Psoas muscle (tissue), 7 donors: ENCODE measurements at regions not wholly inside any gene's neighbourhood (a gene's known extent, or its start where the extent isn't known, plus 50 kb on each side); places are given as distances from the start of the nearest gene placed in this dataset.

Experiments used
- ATAC-seq, 4 donors: fragments of 200-7000 bp; cut with Tn5 transposase; one replicate each; pipeline ENCODE4 v1.9.1; 2020; ENCODE audit warnings: moderate library complexity in 3 of 4, mild to moderate bottlenecking in 2 of 4
- DNase-seq, 2 donors: peaks; one replicate each; pipeline ENCODE4 v3.0.0-alpha.2; 2020
- H3K27ac ChIP-seq: fragments of 200-600 bp; one replicate; pipeline ENCODE4 v1.8.0; 2022
- H3K27me3 ChIP-seq, 3 donors: fragments of 200-600 bp in 1 of 3; one replicate each; pipeline versions ENCODE4 v1.6.1 to v1.8.0; 2013 to 2022; ENCODE audit warnings: low read length in 2 of 3, mild to moderate bottlenecking in 2 of 3, moderate library complexity in 1 of 3; ENCODE audit not compliant: insufficient read depth in 3 of 3
- H3K36me3 ChIP-seq, 2 donors: fragments of 200-600 bp in 1 of 2; one replicate each; pipeline versions ENCODE4 v1.6.1 to v1.8.0; 2013 to 2022; ENCODE audit warnings: low read depth in 1 of 2, mild to moderate bottlenecking in 1 of 2, moderate library complexity in 1 of 2; ENCODE audit not compliant: insufficient read depth in 1 of 2
- H3K4me1 ChIP-seq: fragments of 200-600 bp; one replicate; pipeline ENCODE4 v1.8.0; 2022
- H3K4me3 ChIP-seq: fragments of 200-600 bp; one replicate; pipeline ENCODE4 v1.8.0; 2022; ENCODE audit warnings: mild to moderate bottlenecking
- H3K9me3 ChIP-seq: fragments of 200-600 bp; one replicate; pipeline ENCODE4 v1.8.0; 2022
- WGBS, 3 donors: extraction: QIAGEN DNeasy Blood & Tissue Kit; methylation state at CpG; one replicate each; pipeline versions ENCODE4 v1.1.6 to v1.1.7; 2013; 5-methylcytosine and 5-hydroxymethylcytosine counted together
- intact Hi-C, 2 donors: fragments of 100-400 bp; cut with DNase I; formaldehyde crosslinking; loops; one replicate each; pipeline versions ENCODE4 v1.11.0 to v1.14.2; 2022
- TF ChIP-seq, protein P1 (sequence below): fragments of 200-600 bp; IDR thresholded peaks from one replicate; pipeline ENCODE4 v1.8.0; 2022; ENCODE audit warnings: antibody characterized with exemption
- donor health status: healthy with polysubstance abuse.
- donor health status: DM: no; HTN: no; CAD: no; lungs with moderate emphysema.
- donor health status: Bipolar disorder and iron deficiency.
- donor health status: healthy.
- donor health status: DM: yes; HTN: yes; CAD: no.
- donor health status: DM: no; HTN: no; CAD: no.
- donor health status: DM: yes; HTN: yes; CAD: no.

- no peak overlapping the region for H3K4me3 ChIP-seq
- ATAC-seq (no peak), DNase-seq (no peak)
- TF ChIP-seq, protein P1, sequence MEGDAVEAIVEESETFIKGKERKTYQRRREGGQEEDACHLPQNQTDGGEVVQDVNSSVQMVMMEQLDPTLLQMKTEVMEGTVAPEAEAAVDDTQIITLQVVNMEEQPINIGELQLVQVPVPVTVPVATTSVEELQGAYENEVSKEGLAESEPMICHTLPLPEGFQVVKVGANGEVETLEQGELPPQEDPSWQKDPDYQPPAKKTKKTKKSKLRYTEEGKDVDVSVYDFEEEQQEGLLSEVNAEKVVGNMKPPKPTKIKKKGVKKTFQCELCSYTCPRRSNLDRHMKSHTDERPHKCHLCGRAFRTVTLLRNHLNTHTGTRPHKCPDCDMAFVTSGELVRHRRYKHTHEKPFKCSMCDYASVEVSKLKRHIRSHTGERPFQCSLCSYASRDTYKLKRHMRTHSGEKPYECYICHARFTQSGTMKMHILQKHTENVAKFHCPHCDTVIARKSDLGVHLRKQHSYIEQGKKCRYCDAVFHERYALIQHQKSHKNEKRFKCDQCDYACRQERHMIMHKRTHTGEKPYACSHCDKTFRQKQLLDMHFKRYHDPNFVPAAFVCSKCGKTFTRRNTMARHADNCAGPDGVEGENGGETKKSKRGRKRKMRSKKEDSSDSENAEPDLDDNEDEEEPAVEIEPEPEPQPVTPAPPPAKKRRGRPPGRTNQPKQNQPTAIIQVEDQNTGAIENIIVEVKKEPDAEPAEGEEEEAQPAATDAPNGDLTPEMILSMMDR = no peak
- H3K36me3 ChIP-seq = no peaks in the 10 kb centered on the region
- H3K27ac ChIP-seq = no peak overlapping the region
- peaks cover 0 to 4% (median 2%) of the 10 kb centered on the region in 3 donors for H3K27me3 ChIP-seq
- WGBS, 3 donors = 94 to 98% (median 95%) methylated on average over 5 of the region's 5 CpGs
- H3K9me3 ChIP-seq = no peaks in the 10 kb centered on the region
- H3K4me1 ChIP-seq = no peaks in the 10 kb centered on the region
- intact Hi-C loops = no loop called here
Observed at GRCh38 chr13:111621164-111621563, 300.7 kb downstream of the TEX29 start.

DNA sequence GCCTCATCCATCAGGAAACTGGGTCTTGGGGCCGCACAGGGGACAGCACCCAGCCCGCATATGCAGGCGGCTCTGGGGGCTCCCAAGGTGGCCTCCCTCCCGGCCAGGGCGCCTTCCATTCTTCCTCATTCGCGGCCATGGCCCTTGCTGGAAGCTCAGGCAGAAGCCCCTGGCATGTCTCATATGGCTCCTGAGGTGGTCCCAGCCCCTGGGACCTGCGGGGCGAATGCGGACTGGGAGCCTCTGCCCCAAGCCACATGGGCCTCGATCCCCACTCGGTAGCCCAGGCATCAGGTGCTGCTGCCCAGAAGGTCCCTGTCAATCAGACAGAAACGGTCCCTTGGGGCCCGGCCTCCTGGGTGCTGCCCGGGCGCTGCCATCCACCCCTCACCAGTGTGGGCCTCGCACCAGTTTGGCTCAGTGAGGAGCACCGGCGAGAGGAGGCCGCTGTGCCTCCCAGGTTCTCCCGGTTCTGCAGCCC lies 301.6 kb downstream of the TEX29 start:
- Histone ChIP-seq H3K4me3 (no peak overlapping the region), H3K4me1 (no peaks in the 10 kb centered on the region), H3K9me3 (no peaks in the 10 kb centered on the region), H3K36me3 (no peaks in the 10 kb centered on the region), H3K27me3 (peaks cover 0 to 4% (median 4%) of the 10 kb centered on the region in 3 donors), H3K27ac (no peak overlapping the region)
- intact Hi-C loops = no loop called here
- TF ChIP-seq, protein P1 = no peak
- DNase-seq = no peak
- WGBS, 3 donors = 82 to 84% (median 83%) methylated on average over 21 of the region's 21 CpGs
- ATAC-seq = no peak

- Histone ChIP-seq H3K27me3 (peaks cover 0 to 4% (median 4%) of the 10 kb centered on the region in 3 donors), H3K9me3 (no peaks in the 10 kb centered on the region), H3K36me3 (no peaks in the 10 kb centered on the region), H3K4me1 (no peaks in the 10 kb centered on the region), H3K4me3 (no peak overlapping the region), H3K27ac (no peak overlapping the region)
- ATAC-seq (no peak), DNase-seq (no peak)
- TF ChIP-seq, protein P1 = no peak
- intact Hi-C loops = no loop called here
- WGBS, 3 donors = 71 to 77% (median 75%) methylated on average over 20 of the region's 20 CpGs
Observed at GRCh38 chr13:111623208-111623607, 302.8 kb downstream of the TEX29 start.

DNA sequence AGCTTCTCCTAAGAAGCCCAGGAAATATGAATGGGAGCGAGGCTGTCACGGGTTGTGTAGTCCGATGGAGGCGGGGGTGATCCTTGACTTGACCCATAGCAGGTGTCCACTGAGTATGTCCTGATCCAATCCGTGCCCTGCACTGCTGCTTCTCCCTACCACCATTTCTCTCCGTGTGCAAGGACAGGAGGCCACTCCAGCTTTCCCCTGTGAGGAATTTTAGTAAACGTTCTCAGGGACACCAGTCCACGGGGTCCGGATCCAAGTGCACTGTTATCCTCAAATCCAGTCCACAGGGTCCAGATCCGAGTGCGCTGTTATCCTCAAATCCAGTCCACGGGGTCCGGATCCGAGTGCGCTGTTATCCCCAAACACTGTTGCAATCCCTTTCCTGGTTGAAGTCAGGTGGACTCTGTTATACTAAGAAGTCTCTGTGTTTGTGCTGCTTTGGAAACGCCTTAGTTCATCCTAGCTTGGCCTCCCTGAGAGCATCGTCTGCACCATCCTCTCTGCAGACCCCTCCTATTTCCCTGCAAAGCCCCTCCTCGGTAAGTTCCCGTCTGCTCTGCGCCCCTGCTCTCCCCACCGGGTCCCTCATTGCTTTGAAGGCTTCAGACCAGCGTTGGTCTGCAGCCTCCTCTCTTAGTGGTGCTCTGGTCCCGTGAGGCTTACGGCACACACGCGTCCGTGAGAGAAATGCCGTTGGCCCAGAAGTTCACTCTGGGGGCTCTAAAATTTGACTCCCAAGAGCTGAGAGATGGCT lies 303.5 kb downstream of the TEX29 start:
- no peaks in the 10 kb centered on the region for H3K36me3 ChIP-seq
- ATAC-seq (no peak), DNase-seq (no peak)
- intact Hi-C loops = no loop called here
- H3K27ac ChIP-seq = no peak overlapping the region
- H3K4me3 ChIP-seq = no peak overlapping the region
- TF ChIP-seq, protein P1 = no peak
- H3K27me3 ChIP-seq = peaks cover 0 to 7% (median 4%) of the 10 kb centered on the region in 3 donors
- no peaks in the 10 kb centered on the region for H3K4me1 ChIP-seq
- 77 to 81% (median 81%) methylated on average over 28 of the region's 28 CpGs for WGBS, 3 donors
- no peaks in the 10 kb centered on the region for H3K9me3 ChIP-seq
